ENCODE measurements at regions not wholly inside any gene's neighbourhood (a gene's known extent, or its start where the extent isn't known, plus 50 kb on each side); places are given as distances from the start of the nearest gene placed in this dataset.

GRCh38 chr11:39971938-39972337, 1487.5 kb downstream of the LRRC4C start:
- no peak for TF ChIP-seq CTCF (conservative IDR thresholded peaks at IDR 0.05 in 1 of 2, IDR thresholded peaks at IDR 0.05 in 1 of 2; ENCODE audit: extremely low read depth in 1 of 2, insufficient read depth in 1 of 2, low read depth in 1 of 2, low read length in 2 of 2)
- TF ChIP-seq EZH2 (IDR thresholded peaks at IDR 0.05; ENCODE audit: borderline replicate concordance, low read length) = no peak
